MCF 10A (cell line): ENCODE measurements at regions not wholly inside any gene's neighbourhood (a gene's known extent, or its start where the extent isn't known, plus 50 kb on each side); places are given as distances from the start of the nearest gene placed in this dataset.
A peak's percentile ranks its signal among the peaks of the same experiment; 100 is the strongest.

Experiments
- BruUV-seq: library from RNA; stranded (reverse); fragments of 400-500 nt; replicated peaks from 2 replicates; lab custom pipeline; 2021; lab: Mats Ljungman, UMichigan
- CTCF ChIA-PET: fragments of 300-600 bp; sonication (Branson Sonifier 250); formaldehyde crosslinking; extraction: SDS; loops from one replicate; lab custom pipeline; 2021; ENCODE audit warnings: antibody characterized with exemption, inconsistent platforms; lab: Yijun Ruan, JAX
- POLR2A ChIA-PET: fragments of 300-600, 350-650 bp; sonication (Branson Sonifier 250); formaldehyde crosslinking; extraction: SDS; loops from one replicate; lab custom pipeline; 2020; ENCODE audit warnings: antibody characterized with exemption, inconsistent platforms; lab: Yijun Ruan, JAX
- DNase-seq: peaks from one replicate; pipeline ENCODE4 v3.0.0-alpha.2; 2018; ENCODE audit not compliant: unreplicated experiment
- H3K27ac Mint-ChIP-seq: one replicate; pipeline ENCODE4 v1.8.0; 2022; ENCODE audit warnings: mild to moderate bottlenecking, low read depth, mixed read lengths; ENCODE audit not compliant: unreplicated experiment
- H3K27me3 Mint-ChIP-seq: one replicate; pipeline ENCODE4 v1.8.0; 2022; ENCODE audit warnings: mixed read lengths; ENCODE audit not compliant: insufficient read depth, unreplicated experiment
- H3K36me3 Mint-ChIP-seq: one replicate; pipeline ENCODE4 v1.8.0; 2022; ENCODE audit warnings: mild to moderate bottlenecking, moderate library complexity, mixed read lengths; ENCODE audit not compliant: insufficient read depth, unreplicated experiment
- H3K4me1 Mint-ChIP-seq: one replicate; pipeline ENCODE4 v1.8.0; 2022; ENCODE audit warnings: mixed read lengths; ENCODE audit not compliant: insufficient read depth, unreplicated experiment
- H3K4me3 Mint-ChIP-seq: one replicate; pipeline ENCODE4 v1.8.0; 2022; ENCODE audit warnings: mild to moderate bottlenecking, moderate library complexity, mixed read lengths; ENCODE audit not compliant: unreplicated experiment
- H3K9me3 Mint-ChIP-seq: one replicate; pipeline ENCODE4 v1.8.0; 2022; ENCODE audit warnings: mixed read lengths; ENCODE audit not compliant: unreplicated experiment
- CTCF ChIP-seq: fragments of 200-600 bp; IDR thresholded peaks from one replicate; pipeline ENCODE4 v1.8.0; 2022; ENCODE audit warnings: antibody characterized with exemption, mild to moderate bottlenecking; ENCODE audit not compliant: unreplicated experiment
- intact Hi-C: fragments of 100-400 bp; cut with micrococcal nuclease; formaldehyde crosslinking; loops from 2 replicates; pipeline ENCODE4 v1.14.1; 2022

GRCh38 chr11:106152013-106152412, 74.6 kb downstream of the AASDHPPT start:
- H3K9me3 Mint-ChIP-seq = peaks cover 10% of the 10 kb centered on the region
- peak overlapping the region; percentile 28 for H3K4me3 Mint-ChIP-seq
- no peaks in the 10 kb centered on the region for H3K27me3 Mint-ChIP-seq
- POLR2A ChIA-PET = interaction anchor here (0.6 to 1.9 kb wide), 2 partner anchors 73 to 686 kb away, joined by 3 to 4 read pairs; no protein-coding TSS in a partner anchor
- peaks cover 13% of the 10 kb centered on the region for H3K4me1 Mint-ChIP-seq
- BruUV-seq = no TSS peak
- peak; percentile 60 for DNase-seq
- TF ChIP-seq CTCF = peak; percentile 12
- no peak overlapping the region for H3K27ac Mint-ChIP-seq
- intact Hi-C loops = loop anchor here (10.0 kb wide), 2 partner anchors 83 to 563 kb away; no protein-coding TSS in a partner anchor
- H3K36me3 Mint-ChIP-seq = no peaks in the 10 kb centered on the region
- CTCF ChIA-PET = interaction anchor here (0.5 to 1.9 kb wide), 9 partner anchors 15 to 1173 kb away, joined by 3 to 5 read pairs (median 4); no protein-coding TSS in a partner anchor

GRCh38 chr11:106152824-106153223, 75.4 kb downstream of the AASDHPPT start:
- DNase-seq = no peak
- no peak for TF ChIP-seq CTCF
- H3K9me3 Mint-ChIP-seq = peaks cover 2% of the 10 kb centered on the region
- no peak overlapping the region for H3K27ac Mint-ChIP-seq
- POLR2A ChIA-PET = interaction anchor here (0.6 to 1.9 kb wide), 3 partner anchors 74 to 704 kb away, joined by 3 to 5 read pairs (median 4); no protein-coding TSS in a partner anchor
- no peak overlapping the region for H3K4me3 Mint-ChIP-seq
- no peaks in the 10 kb centered on the region for H3K27me3 Mint-ChIP-seq
- BruUV-seq = no TSS peak
- CTCF ChIA-PET = interaction anchor here (0.5 to 1.1 kb wide), 7 partner anchors 17 to 1173 kb away, joined by 3 to 5 read pairs (median 3); no protein-coding TSS in a partner anchor
- intact Hi-C loops = loop anchor here (10.0 kb wide), 2 partner anchors 82 to 562 kb away; no protein-coding TSS in a partner anchor
- peaks cover 13% of the 10 kb centered on the region for H3K4me1 Mint-ChIP-seq
- no peaks in the 10 kb centered on the region for H3K36me3 Mint-ChIP-seq

- H3K27me3 Mint-ChIP-seq = no peaks in the 10 kb centered on the region
- intact Hi-C loops = loop anchor here (1.0 to 10.0 kb wide), 8 partner anchors 69 to 881 kb away; partner anchors contain the start of gene GUCY1A2
- peak; percentile 69 for DNase-seq
- POLR2A ChIA-PET = interaction anchor here (0.6 to 1.0 kb wide), 7 partner anchors 22 to 1301 kb away, joined by 3 to 4 read pairs (median 3); partner anchors contain the start of gene CWF19L2
- peaks cover 13% of the 10 kb centered on the region for H3K4me1 Mint-ChIP-seq
- BruUV-seq = no TSS peak
- H3K36me3 Mint-ChIP-seq = no peaks in the 10 kb centered on the region
- H3K9me3 Mint-ChIP-seq = peaks cover 5% of the 10 kb centered on the region
- CTCF ChIA-PET = interaction anchor here (0.6 to 1.7 kb wide), 24 partner anchors 9 to 879 kb away, joined by 3 to 6 read pairs (median 3); no protein-coding TSS in a partner anchor
- H3K27ac Mint-ChIP-seq = peak overlapping the region; percentile 82
- TF ChIP-seq CTCF = peak; percentile 62
- no peak overlapping the region for H3K4me3 Mint-ChIP-seq
These were observed 79.0 kb downstream of the AASDHPPT start for GRCh38 chr11:106156290-106156937.

- H3K27ac Mint-ChIP-seq = no peak overlapping the region
- ChIA-PET CTCF (interaction anchor here (0.5 to 1.0 kb wide), 3 partner anchors 34 to 211 kb away, joined by 3 to 5 read pairs (median 4); no protein-coding TSS in a partner anchor), POLR2A (no interaction called here)
- intact Hi-C loops = loop anchor here (5.0 to 10.0 kb wide), 4 partner anchors 71 to 859 kb away; partner anchors contain the start of gene GUCY1A2
- H3K36me3 Mint-ChIP-seq = no peaks in the 10 kb centered on the region
- TF ChIP-seq CTCF = no peak
- DNase-seq = no peak
- no peak overlapping the region for H3K4me3 Mint-ChIP-seq
- H3K9me3 Mint-ChIP-seq = peaks cover 8% of the 10 kb centered on the region
- H3K27me3 Mint-ChIP-seq = no peaks in the 10 kb centered on the region
- BruUV-seq = no TSS peak
- no peaks in the 10 kb centered on the region for H3K4me1 Mint-ChIP-seq
These were observed 80.9 kb downstream of the AASDHPPT start for GRCh38 chr11:106158406-106158805.
